Gastroesophageal sphincter (tissue), 3 donors: ENCODE measurements at regions not wholly inside any gene's neighbourhood (a gene's known extent, or its start where the extent isn't known, plus 50 kb on each side); places are given as distances from the start of the nearest gene placed in this dataset.

Source experiments
- CTCF ChIP-seq, 4 experiments: fragments of 200-600 bp in 2 of 4; fragments of 450-650 bp in 2 of 4; sonication (generic) in 1 of 4; IDR thresholded peaks; one replicate each; pipeline ENCODE4 v1.5.1; 2017 to 2019; ENCODE audit warnings: antibody characterized with exemption in 4 of 4, mild to moderate bottlenecking in 2 of 4, moderate library complexity in 2 of 4
- POLR2A ChIP-seq, 2 donors: fragments of 450-650 bp; IDR thresholded peaks; one replicate each; pipeline ENCODE4 v1.6.1; 2017; ENCODE audit warnings: antibody characterized with exemption in 2 of 2, mild to moderate bottlenecking in 2 of 2, moderate library complexity in 1 of 2
- POLR2AphosphoS5 ChIP-seq: sonication (generic); formaldehyde crosslinking; IDR thresholded peaks from one replicate; pipeline ENCODE4 v1.6.1; 2017; ENCODE audit warnings: antibody characterized with exemption

- no peak for TF ChIP-seq CTCF (IDR thresholded peaks at IDR 0.05)
- no peak for TF ChIP-seq POLR2A (IDR thresholded peaks at IDR 0.05)
- TF ChIP-seq POLR2AphosphoS5, result no peak
Observed at GRCh38 chr5:130805648-130806047, 359.4 kb downstream of the HINT1 start.
